ENCODE measurements at regions not wholly inside any gene's neighbourhood (a gene's known extent, or its start where the extent isn't known, plus 50 kb on each side); places are given as distances from the start of the nearest gene placed in this dataset.

GRCh38 chr7:34371922-34372321 lies 286.1 kb upstream of the NPSR1 start:
- Histone ChIP-seq H3K4me3 (ENCODE audit: control insufficient read depth in 1 of 7, extremely low read depth in 1 of 7, insufficient read depth in 4 of 7, low read depth in 2 of 7, low read length in 6 of 7) (no peak overlapping the region), H3K4me1 (ENCODE audit: control extremely low read depth in 1 of 4, control insufficient read depth in 4 of 4, insufficient read depth in 4 of 4, low read length in 3 of 4) (no peaks in the 10 kb centered on the region), H3K36me3 (ENCODE audit: control insufficient read depth in 4 of 4, insufficient read depth in 4 of 4, low read length in 3 of 4) (no peaks in the 10 kb centered on the region), H3K27me3 (replicated peaks in 2 of 5; ENCODE audit: control insufficient read depth in 4 of 5, insufficient read depth in 5 of 5, low read length in 4 of 5) (no peaks in the 10 kb centered on the region), H3K9me3 (ENCODE audit: control extremely low read depth in 1 of 5, control insufficient read depth in 4 of 5, insufficient read depth in 2 of 5, low read depth in 1 of 5, low read length in 4 of 5) (no peaks in the 10 kb centered on the region), H3K27ac (ENCODE audit: insufficient read depth in 1 of 2, low read depth in 1 of 2, low read length in 2 of 2, poor library complexity in 1 of 2, severe bottlenecking in 2 of 2) (no peak overlapping the region)
- ChIA-PET CTCF (no interaction called here), POLR2A (no interaction called here)
- 100% methylated on average over 2 of the region's 4 CpGs for WGBS (ENCODE audit: insufficient coverage)
- no peak for DNase-seq

- Histone ChIP-seq H3K36me3 (ENCODE audit: control insufficient read depth in 4 of 4, insufficient read depth in 4 of 4, low read length in 3 of 4) (no peaks in the 10 kb centered on the region), H3K4me3 (ENCODE audit: control insufficient read depth in 1 of 7, extremely low read depth in 1 of 7, insufficient read depth in 4 of 7, low read depth in 2 of 7, low read length in 6 of 7) (no peak overlapping the region), H3K9me3 (ENCODE audit: control extremely low read depth in 1 of 5, control insufficient read depth in 4 of 5, insufficient read depth in 2 of 5, low read depth in 1 of 5, low read length in 4 of 5) (no peaks in the 10 kb centered on the region), H3K27me3 (replicated peaks in 2 of 5; ENCODE audit: control insufficient read depth in 4 of 5, insufficient read depth in 5 of 5, low read length in 4 of 5) (no peaks in the 10 kb centered on the region), H3K4me1 (ENCODE audit: control extremely low read depth in 1 of 4, control insufficient read depth in 4 of 4, insufficient read depth in 4 of 4, low read length in 3 of 4) (no peaks in the 10 kb centered on the region), H3K27ac (ENCODE audit: insufficient read depth in 1 of 2, low read depth in 1 of 2, low read length in 2 of 2, poor library complexity in 1 of 2, severe bottlenecking in 2 of 2) (no peak overlapping the region)
- WGBS (ENCODE audit: insufficient coverage) = no CpG with 5 or more reads among the region's 1 CpG
- DNase-seq = no peak
- CTCF ChIA-PET = no interaction called here
- POLR2A ChIA-PET = no interaction called here
These were observed 284.1 kb upstream of the NPSR1 start for GRCh38 chr7:34373940-34374339.

- Histone ChIP-seq H3K27me3 (replicated peaks in 2 of 5; ENCODE audit: control insufficient read depth in 4 of 5, insufficient read depth in 5 of 5, low read length in 4 of 5) (no peaks in the 10 kb centered on the region), H3K36me3 (ENCODE audit: control insufficient read depth in 4 of 4, insufficient read depth in 4 of 4, low read length in 3 of 4) (no peaks in the 10 kb centered on the region), H3K9me3 (ENCODE audit: control extremely low read depth in 1 of 5, control insufficient read depth in 4 of 5, insufficient read depth in 2 of 5, low read depth in 1 of 5, low read length in 4 of 5) (peaks cover 1 to 11% (median 6%) of the 10 kb centered on the region in 5 experiments), H3K4me1 (ENCODE audit: control extremely low read depth in 1 of 4, control insufficient read depth in 4 of 4, insufficient read depth in 4 of 4, low read length in 3 of 4) (no peaks in the 10 kb centered on the region), H3K27ac (ENCODE audit: insufficient read depth in 1 of 2, low read depth in 1 of 2, low read length in 2 of 2, poor library complexity in 1 of 2, severe bottlenecking in 2 of 2) (no peak overlapping the region), H3K4me3 (ENCODE audit: control insufficient read depth in 1 of 7, extremely low read depth in 1 of 7, insufficient read depth in 4 of 7, low read depth in 2 of 7, low read length in 6 of 7) (no peak overlapping the region)
- ChIA-PET CTCF (no interaction called here), POLR2A (no interaction called here)
- WGBS (ENCODE audit: insufficient coverage) = 87% methylated on average over 2 of the region's 4 CpGs
- no peak for DNase-seq
These were observed 275.7 kb upstream of the NPSR1 start for GRCh38 chr7:34382166-34382893.

GRCh38 chr7:34385384-34385783 lies 272.6 kb upstream of the NPSR1 start:
- POLR2A ChIA-PET = no interaction called here
- H3K9me3 ChIP-seq (ENCODE audit: control extremely low read depth in 1 of 5, control insufficient read depth in 4 of 5, insufficient read depth in 2 of 5, low read depth in 1 of 5, low read length in 4 of 5) = peaks cover 1 to 11% (median 6%) of the 10 kb centered on the region in 5 experiments
- 100% methylated on average over 1 of the region's 1 CpG for WGBS (ENCODE audit: insufficient coverage)
- CTCF ChIA-PET = no interaction called here
- H3K4me1 ChIP-seq (ENCODE audit: control extremely low read depth in 1 of 4, control insufficient read depth in 4 of 4, insufficient read depth in 4 of 4, low read length in 3 of 4) = no peaks in the 10 kb centered on the region
- H3K36me3 ChIP-seq (ENCODE audit: control insufficient read depth in 4 of 4, insufficient read depth in 4 of 4, low read length in 3 of 4) = no peaks in the 10 kb centered on the region
- H3K27ac ChIP-seq (ENCODE audit: insufficient read depth in 1 of 2, low read depth in 1 of 2, low read length in 2 of 2, poor library complexity in 1 of 2, severe bottlenecking in 2 of 2) = no peak overlapping the region
- DNase-seq = no peak
- H3K27me3 ChIP-seq (replicated peaks in 2 of 5; ENCODE audit: control insufficient read depth in 4 of 5, insufficient read depth in 5 of 5, low read length in 4 of 5) = no peaks in the 10 kb centered on the region
- no peak overlapping the region for H3K4me3 ChIP-seq (ENCODE audit: control insufficient read depth in 1 of 7, extremely low read depth in 1 of 7, insufficient read depth in 4 of 7, low read depth in 2 of 7, low read length in 6 of 7)

GRCh38 chr7:34389332-34390078 lies 268.5 kb upstream of the NPSR1 start:
- ChIA-PET CTCF (no interaction called here), POLR2A (no interaction called here)
- Histone ChIP-seq H3K36me3 (ENCODE audit: control insufficient read depth in 4 of 4, insufficient read depth in 4 of 4, low read length in 3 of 4) (no peaks in the 10 kb centered on the region), H3K27me3 (replicated peaks in 2 of 5; ENCODE audit: control insufficient read depth in 4 of 5, insufficient read depth in 5 of 5, low read length in 4 of 5) (no peaks in the 10 kb centered on the region), H3K4me3 (ENCODE audit: control insufficient read depth in 1 of 7, extremely low read depth in 1 of 7, insufficient read depth in 4 of 7, low read depth in 2 of 7, low read length in 6 of 7) (no peak overlapping the region), H3K27ac (ENCODE audit: insufficient read depth in 1 of 2, low read depth in 1 of 2, low read length in 2 of 2, poor library complexity in 1 of 2, severe bottlenecking in 2 of 2) (no peak overlapping the region), H3K4me1 (ENCODE audit: control extremely low read depth in 1 of 4, control insufficient read depth in 4 of 4, insufficient read depth in 4 of 4, low read length in 3 of 4) (no peaks in the 10 kb centered on the region), H3K9me3 (ENCODE audit: control extremely low read depth in 1 of 5, control insufficient read depth in 4 of 5, insufficient read depth in 2 of 5, low read depth in 1 of 5, low read length in 4 of 5) (no peaks in the 10 kb centered on the region)
- 69% methylated on average over 4 of the region's 7 CpGs for WGBS (ENCODE audit: insufficient coverage)
- DNase-seq = no peak

GRCh38 chr7:34390103-34390502 lies 267.9 kb upstream of the NPSR1 start:
- POLR2A ChIA-PET = no interaction called here
- DNase-seq = no peak
- Histone ChIP-seq H3K4me3 (ENCODE audit: control insufficient read depth in 1 of 7, extremely low read depth in 1 of 7, insufficient read depth in 4 of 7, low read depth in 2 of 7, low read length in 6 of 7) (no peak overlapping the region), H3K27me3 (replicated peaks in 2 of 5; ENCODE audit: control insufficient read depth in 4 of 5, insufficient read depth in 5 of 5, low read length in 4 of 5) (no peaks in the 10 kb centered on the region), H3K36me3 (ENCODE audit: control insufficient read depth in 4 of 4, insufficient read depth in 4 of 4, low read length in 3 of 4) (no peaks in the 10 kb centered on the region), H3K27ac (ENCODE audit: insufficient read depth in 1 of 2, low read depth in 1 of 2, low read length in 2 of 2, poor library complexity in 1 of 2, severe bottlenecking in 2 of 2) (no peak overlapping the region), H3K9me3 (ENCODE audit: control extremely low read depth in 1 of 5, control insufficient read depth in 4 of 5, insufficient read depth in 2 of 5, low read depth in 1 of 5, low read length in 4 of 5) (no peaks in the 10 kb centered on the region), H3K4me1 (ENCODE audit: control extremely low read depth in 1 of 4, control insufficient read depth in 4 of 4, insufficient read depth in 4 of 4, low read length in 3 of 4) (no peaks in the 10 kb centered on the region)
- CTCF ChIA-PET = no interaction called here
- no CpG with 5 or more reads among the region's 1 CpG for WGBS (ENCODE audit: insufficient coverage)

GRCh38 chr7:34392972-34393371 lies 265.0 kb upstream of the NPSR1 start:
- no peak overlapping the region for H3K4me3 ChIP-seq (ENCODE audit: control insufficient read depth in 1 of 7, extremely low read depth in 1 of 7, insufficient read depth in 4 of 7, low read depth in 2 of 7, low read length in 6 of 7)
- no peaks in the 10 kb centered on the region for H3K36me3 ChIP-seq (ENCODE audit: control insufficient read depth in 4 of 4, insufficient read depth in 4 of 4, low read length in 3 of 4)
- no peaks in the 10 kb centered on the region for H3K9me3 ChIP-seq (ENCODE audit: control extremely low read depth in 1 of 5, control insufficient read depth in 4 of 5, insufficient read depth in 2 of 5, low read depth in 1 of 5, low read length in 4 of 5)
- POLR2A ChIA-PET = no interaction called here
- H3K4me1 ChIP-seq (ENCODE audit: control extremely low read depth in 1 of 4, control insufficient read depth in 4 of 4, insufficient read depth in 4 of 4, low read length in 3 of 4) = no peaks in the 10 kb centered on the region
- H3K27ac ChIP-seq (ENCODE audit: insufficient read depth in 1 of 2, low read depth in 1 of 2, low read length in 2 of 2, poor library complexity in 1 of 2, severe bottlenecking in 2 of 2) = no peak overlapping the region
- H3K27me3 ChIP-seq (replicated peaks in 2 of 5; ENCODE audit: control insufficient read depth in 4 of 5, insufficient read depth in 5 of 5, low read length in 4 of 5) = no peaks in the 10 kb centered on the region
- CTCF ChIA-PET = no interaction called here
- no peak for DNase-seq
